Naive thymus-derived CD8-positive, alpha-beta T cell (primary cell): ENCODE measurements at regions not wholly inside any gene's neighbourhood (a gene's known extent, or its start where the extent isn't known, plus 50 kb on each side); places are given as distances from the start of the nearest gene placed in this dataset.

Experiments used
- ATAC-seq, 2 donors: fragments of 150-1000 bp; cut with Tn5 transposase in 1 of 2; sonication (Bioruptor Pico), chemical (Tn5 transposase) in 1 of 2; 1 replicate in 1 of 2; 2 replicates in 1 of 2; pipeline ENCODE4 v1.10.0; 2021; ENCODE audit warnings: mild to moderate bottlenecking in 2 of 2, moderate library complexity in 2 of 2
- POLR2A ChIA-PET: fragments of 350-600 bp; sonication (Branson Sonifier 250); formaldehyde crosslinking; loops from one replicate; lab custom pipeline; 2021; ENCODE audit warnings: antibody characterized with exemption; lab: Charles Lee
- DNase-seq, 10 donors: peaks; one replicate each; pipeline versions ENCODE4 v3.0.0 to v3.0.0-alpha.2; 2020 to 2022
- H3K27ac Mint-ChIP-seq, 10 donors: one replicate each; pipeline ENCODE4 v1.8.0; 2020 to 2022; ENCODE audit warnings: mild to moderate bottlenecking in 10 of 10, mixed read lengths in 10 of 10, moderate library complexity in 4 of 10, inconsistent platforms in 1 of 10
- H3K27me3 Mint-ChIP-seq, 5 donors: one replicate each; pipeline ENCODE4 v1.8.0; 2021 to 2022; ENCODE audit warnings: mixed read lengths in 5 of 5
- H3K36me3 Mint-ChIP-seq, 3 donors: one replicate each; pipeline ENCODE4 v1.8.0; 2020 to 2022; ENCODE audit warnings: mixed read lengths in 3 of 3, mild to moderate bottlenecking in 2 of 3, inconsistent platforms in 1 of 3
- H3K4me1 Mint-ChIP-seq, 4 donors: one replicate each; pipeline ENCODE4 v1.8.0; 2021 to 2022; ENCODE audit warnings: mixed read lengths in 4 of 4
- H3K4me3 Mint-ChIP-seq, 10 donors: one replicate each; pipeline ENCODE4 v1.8.0; 2020 to 2022; ENCODE audit warnings: mild to moderate bottlenecking in 10 of 10, mixed read lengths in 10 of 10, moderate library complexity in 6 of 10, inconsistent platforms in 1 of 10
- H3K9me3 Mint-ChIP-seq, 9 donors: one replicate each; pipeline ENCODE4 v1.8.0; 2020 to 2022; ENCODE audit warnings: mixed read lengths in 9 of 9, mild to moderate bottlenecking in 3 of 9, inconsistent platforms in 1 of 9, moderate library complexity in 1 of 9

- no peak for ATAC-seq
- H3K36me3 Mint-ChIP-seq: no peaks in the 10 kb centered on the region
- no peaks in the 10 kb centered on the region for H3K4me1 Mint-ChIP-seq
- DNase-seq: no peak
- H3K27ac Mint-ChIP-seq: no peak overlapping the region
- H3K4me3 Mint-ChIP-seq: no peak overlapping the region
- H3K9me3 Mint-ChIP-seq: no peaks in the 10 kb centered on the region
- POLR2A ChIA-PET: no interaction called here
- H3K27me3 Mint-ChIP-seq: peaks cover 0 to 4% (median 0%) of the 10 kb centered on the region in 5 donors
Measured at GRCh38 chr3:34292605-34293300, 494.3 kb downstream of the PDCD6IP start.

GRCh38 chr3:34294240-34294639, 495.8 kb downstream of the PDCD6IP start:
- no peak overlapping the region for H3K4me3 Mint-ChIP-seq
- POLR2A ChIA-PET: no interaction called here
- no peaks in the 10 kb centered on the region for H3K36me3 Mint-ChIP-seq
- peaks cover 0 to 8% (median 0%) of the 10 kb centered on the region in 5 donors for H3K27me3 Mint-ChIP-seq
- H3K9me3 Mint-ChIP-seq: no peaks in the 10 kb centered on the region
- no peak overlapping the region for H3K27ac Mint-ChIP-seq
- ATAC-seq (no peak), DNase-seq (no peak)
- no peaks in the 10 kb centered on the region for H3K4me1 Mint-ChIP-seq

- Mint-ChIP-seq H3K4me1 (no peaks in the 10 kb centered on the region), H3K9me3 (no peaks in the 10 kb centered on the region), H3K27me3 (peaks cover 0 to 8% (median 0%) of the 10 kb centered on the region in 5 donors), H3K27ac (no peak overlapping the region), H3K36me3 (no peaks in the 10 kb centered on the region), H3K4me3 (no peak overlapping the region)
- POLR2A ChIA-PET: no interaction called here
- no peak for ATAC-seq
- DNase-seq: no peak
Measured at GRCh38 chr3:34296796-34297195, 498.4 kb downstream of the PDCD6IP start.

GRCh38 chr3:34298653-34299052, 500.2 kb downstream of the PDCD6IP start:
- H3K27ac Mint-ChIP-seq: no peak overlapping the region
- ATAC-seq (no peak), DNase-seq (no peak)
- no peaks in the 10 kb centered on the region for H3K9me3 Mint-ChIP-seq
- peaks cover 0 to 13% (median 3%) of the 10 kb centered on the region in 5 donors for H3K27me3 Mint-ChIP-seq
- POLR2A ChIA-PET: no interaction called here
- no peaks in the 10 kb centered on the region for H3K4me1 Mint-ChIP-seq
- H3K4me3 Mint-ChIP-seq: no peak overlapping the region
- no peaks in the 10 kb centered on the region for H3K36me3 Mint-ChIP-seq

- POLR2A ChIA-PET: no interaction called here
- Mint-ChIP-seq H3K36me3 (no peaks in the 10 kb centered on the region), H3K27ac (no peak overlapping the region), H3K27me3 (peaks cover 0 to 13% (median 3%) of the 10 kb centered on the region in 5 donors), H3K4me3 (no peak overlapping the region), H3K9me3 (no peaks in the 10 kb centered on the region), H3K4me1 (peaks cover 0 to 5% (median 1%) of the 10 kb centered on the region in 4 donors)
- ATAC-seq: no peak
- DNase-seq: no peak
Measured at GRCh38 chr3:34300621-34301020, 502.2 kb downstream of the PDCD6IP start.

GRCh38 chr3:34301313-34301712, 502.9 kb downstream of the PDCD6IP start:
- Mint-ChIP-seq H3K36me3 (no peaks in the 10 kb centered on the region), H3K9me3 (no peaks in the 10 kb centered on the region), H3K27me3 (peaks cover 0 to 13% (median 3%) of the 10 kb centered on the region in 5 donors), H3K27ac (no peak overlapping the region), H3K4me3 (no peak overlapping the region), H3K4me1 (peaks cover 0 to 5% (median 1%) of the 10 kb centered on the region in 4 donors)
- no peak for ATAC-seq
- POLR2A ChIA-PET: no interaction called here
- no peak for DNase-seq

GRCh38 chr3:34305266-34305665, 506.8 kb downstream of the PDCD6IP start:
- DNase-seq (no peak), ATAC-seq (no peak)
- Mint-ChIP-seq H3K4me3 (peak overlapping the region in 2 of 10 donors; percentile 15 to 57), H3K27ac (peak overlapping the region in 1 of 10 donors; percentile 6), H3K4me1 (peaks cover 0 to 5% (median 1%) of the 10 kb centered on the region in 4 donors), H3K27me3 (peaks cover 0 to 13% (median 3%) of the 10 kb centered on the region in 5 donors), H3K9me3 (peaks cover 0 to 18% (median 0%) of the 10 kb centered on the region in 9 donors), H3K36me3 (peaks cover 0 to 6% (median 0%) of the 10 kb centered on the region in 3 donors)
- POLR2A ChIA-PET: no interaction called here

GRCh38 chr3:34312684-34313083, 514.3 kb downstream of the PDCD6IP start:
- Mint-ChIP-seq H3K27ac (no peak overlapping the region), H3K27me3 (peaks cover 0 to 11% (median 2%) of the 10 kb centered on the region in 5 donors), H3K36me3 (peaks cover 0 to 6% (median 0%) of the 10 kb centered on the region in 3 donors), H3K4me1 (no peaks in the 10 kb centered on the region), H3K4me3 (no peak overlapping the region), H3K9me3 (peaks cover 0 to 20% (median 4%) of the 10 kb centered on the region in 9 donors)
- POLR2A ChIA-PET: no interaction called here
- DNase-seq (no peak), ATAC-seq (no peak)

- POLR2A ChIA-PET: no interaction called here
- Mint-ChIP-seq H3K27me3 (peaks cover 0 to 4% (median 2%) of the 10 kb centered on the region in 5 donors), H3K27ac (no peak overlapping the region), H3K9me3 (peaks cover 0 to 8% (median 7%) of the 10 kb centered on the region in 9 donors), H3K36me3 (peaks cover 0 to 1% (median 0%) of the 10 kb centered on the region in 3 donors), H3K4me1 (no peaks in the 10 kb centered on the region), H3K4me3 (no peak overlapping the region)
- ATAC-seq: no peak
- DNase-seq: no peak
Measured at GRCh38 chr3:34319881-34320280, 521.5 kb downstream of the PDCD6IP start.

- ATAC-seq (no peak), DNase-seq (no peak)
- H3K4me3 Mint-ChIP-seq: no peak overlapping the region
- H3K4me1 Mint-ChIP-seq: no peaks in the 10 kb centered on the region
- H3K9me3 Mint-ChIP-seq: peaks cover 0 to 4% (median 0%) of the 10 kb centered on the region in 9 donors
- no peaks in the 10 kb centered on the region for H3K36me3 Mint-ChIP-seq
- POLR2A ChIA-PET: no interaction called here
- H3K27me3 Mint-ChIP-seq: peaks cover 0 to 4% (median 2%) of the 10 kb centered on the region in 5 donors
- no peak overlapping the region for H3K27ac Mint-ChIP-seq
Measured at GRCh38 chr3:34323517-34323916, 525.1 kb downstream of the PDCD6IP start.

GRCh38 chr3:34346656-34347055, 548.2 kb downstream of the PDCD6IP start:
- Mint-ChIP-seq H3K4me1 (no peaks in the 10 kb centered on the region), H3K9me3 (peaks cover 0 to 4% (median 0%) of the 10 kb centered on the region in 9 donors), H3K36me3 (no peaks in the 10 kb centered on the region), H3K27ac (no peak overlapping the region), H3K27me3 (peaks cover 0 to 3% (median 0%) of the 10 kb centered on the region in 5 donors), H3K4me3 (no peak overlapping the region)
- ATAC-seq (no peak), DNase-seq (no peak)
- POLR2A ChIA-PET: no interaction called here

GRCh38 chr3:34351882-34352777, 553.7 kb downstream of the PDCD6IP start:
- H3K4me3 Mint-ChIP-seq: no peak overlapping the region
- peaks cover 0 to 5% (median 4%) of the 10 kb centered on the region in 5 donors for H3K27me3 Mint-ChIP-seq
- ATAC-seq (no peak), DNase-seq (no peak)
- no peaks in the 10 kb centered on the region for H3K36me3 Mint-ChIP-seq
- H3K4me1 Mint-ChIP-seq: no peaks in the 10 kb centered on the region
- no peak overlapping the region for H3K27ac Mint-ChIP-seq
- no peaks in the 10 kb centered on the region for H3K9me3 Mint-ChIP-seq
- POLR2A ChIA-PET: no interaction called here

GRCh38 chr3:34352778-34353331, 554.4 kb downstream of the PDCD6IP start:
- Mint-ChIP-seq H3K4me1 (no peaks in the 10 kb centered on the region), H3K27ac (no peak overlapping the region), H3K36me3 (no peaks in the 10 kb centered on the region), H3K4me3 (no peak overlapping the region), H3K27me3 (peaks cover 0 to 10% (median 6%) of the 10 kb centered on the region in 5 donors), H3K9me3 (no peaks in the 10 kb centered on the region)
- no peak for DNase-seq
- POLR2A ChIA-PET: no interaction called here
- ATAC-seq: no peak
